CD4-positive, alpha-beta T cell (primary cell): ENCODE measurements at regions not wholly inside any gene's neighbourhood (a gene's known extent, or its start where the extent isn't known, plus 50 kb on each side); places are given as distances from the start of the nearest gene placed in this dataset.

Source experiments
- ATAC-seq: fragments of 200-7000 bp; cut with Tn5 transposase; one replicate; pipeline ENCODE4 v1.10.0; 2022; ENCODE audit warnings: mild to moderate bottlenecking; ENCODE audit not compliant: poor library complexity
- CTCF ChIA-PET: fragments of 350-600 bp; sonication (Branson Sonifier 250); formaldehyde crosslinking; loops from one replicate; lab custom pipeline; 2021; ENCODE audit warnings: antibody characterized with exemption, inconsistent platforms; lab: Charles Lee
- POLR2A ChIA-PET: fragments of 350-600 bp; sonication (Branson Sonifier 250); formaldehyde crosslinking; loops from one replicate; lab custom pipeline; 2021; ENCODE audit warnings: antibody characterized with exemption, inconsistent platforms; lab: Charles Lee
- DNase-seq, 14 experiments: peaks; one replicate each; pipeline ENCODE4 v3.0.0-alpha.2; 2013 to 2020; ENCODE audit warnings: mixed read lengths in 2 of 14
- H3K27ac ChIP-seq, 2 donors: one replicate each; pipeline versions ENCODE4 v1.5.1 to v1.7.0; 2013; ENCODE audit warnings: low read length in 2 of 2, low read depth in 1 of 2, mild to moderate bottlenecking in 1 of 2
- H3K27me3 ChIP-seq, 2 experiments: 1 replicate in 1 of 2; 2 replicates in 1 of 2; pipeline versions ENCODE4 v1.6.1 to v1.7.0; 2013; ENCODE audit warnings: low read length in 2 of 2, control low read depth in 1 of 2, mild to moderate bottlenecking in 1 of 2, moderate library complexity in 1 of 2; ENCODE audit not compliant: insufficient read depth in 2 of 2, control insufficient read depth in 1 of 2
- H3K36me3 ChIP-seq: one replicate; pipeline ENCODE4 v1.6.1; 2013; ENCODE audit warnings: low read length, control low read depth; ENCODE audit not compliant: insufficient read depth
- H3K4me1 ChIP-seq: one replicate; pipeline ENCODE4 v1.6.1; 2013; ENCODE audit warnings: low read length, control low read depth; ENCODE audit not compliant: insufficient read depth
- H3K4me3 ChIP-seq: one replicate; pipeline ENCODE4 v1.5.1; 2013; ENCODE audit warnings: mild to moderate bottlenecking, low read length, moderate library complexity
- H3K9me3 ChIP-seq, 2 experiments: 1 replicate in 1 of 2; 2 replicates in 1 of 2; pipeline versions ENCODE4 v1.6.1 to v1.7.0; 2013; ENCODE audit warnings: low read length in 2 of 2, mild to moderate bottlenecking in 2 of 2, control low read depth in 1 of 2, moderate library complexity in 1 of 2; ENCODE audit not compliant: control insufficient read depth in 1 of 2, insufficient read depth in 1 of 2
- H3K27ac Mint-ChIP-seq: one replicate; pipeline ENCODE4 v1.8.0; 2020; ENCODE audit warnings: mixed read lengths
- H3K27me3 Mint-ChIP-seq: one replicate; pipeline ENCODE4 v1.8.0; 2021; ENCODE audit warnings: mixed read lengths
- H3K36me3 Mint-ChIP-seq: one replicate; pipeline ENCODE4 v1.8.0; 2021; ENCODE audit warnings: low read depth, mixed read lengths
- H3K4me1 Mint-ChIP-seq: one replicate; pipeline ENCODE4 v1.8.0; 2021; ENCODE audit warnings: low read depth, mixed read lengths
- H3K4me3 Mint-ChIP-seq: one replicate; pipeline ENCODE4 v1.8.0; 2020; ENCODE audit warnings: mild to moderate bottlenecking, mixed read lengths
- H3K9me3 Mint-ChIP-seq: one replicate; pipeline ENCODE4 v1.8.0; 2020; ENCODE audit warnings: mixed read lengths
- CTCF ChIP-seq: fragments of 200-600 bp; IDR thresholded peaks from one replicate; pipeline ENCODE4 v1.8.0; 2022; ENCODE audit warnings: antibody characterized with exemption, mild to moderate bottlenecking
- intact Hi-C, 2 experiments: fragments of 100-400 bp; cut with DNase I in 1 of 2; cut with micrococcal nuclease in 1 of 2; formaldehyde crosslinking; loops; one replicate each; pipeline versions ENCODE4 v1.15.1 to v1.9.0; 2023 to 2025; cut with DNase I, micrococcal nuclease

- H3K9me3 ChIP-seq, result peaks cover 0 to 12% of the 10 kb centered on the region in 2 experiments
- H3K4me1 ChIP-seq, result no peaks in the 10 kb centered on the region
- H3K4me3 Mint-ChIP-seq, result no peak overlapping the region
- no peak overlapping the region for H3K27ac Mint-ChIP-seq
- ATAC-seq (no peak), DNase-seq (no peak)
- no peaks in the 10 kb centered on the region for H3K9me3 Mint-ChIP-seq
- no peaks in the 10 kb centered on the region for H3K36me3 ChIP-seq
- no peak for TF ChIP-seq CTCF
- H3K36me3 Mint-ChIP-seq, result no peaks in the 10 kb centered on the region
- peaks cover 5% of the 10 kb centered on the region for H3K27me3 Mint-ChIP-seq
- H3K4me1 Mint-ChIP-seq, result no peaks in the 10 kb centered on the region
- H3K4me3 ChIP-seq, result no peak overlapping the region
- ChIA-PET CTCF (no interaction called here), POLR2A (no interaction called here)
- no peaks in the 10 kb centered on the region for H3K27me3 ChIP-seq
- intact Hi-C loops, result no loop called here
- no peak overlapping the region for H3K27ac ChIP-seq
These were observed 257.3 kb upstream of the SULF2 start for GRCh38 chr20:48042628-48043027.

- DNase-seq (no peak), ATAC-seq (no peak)
- H3K27me3 ChIP-seq, result peaks cover 0 to 2% of the 10 kb centered on the region in 2 experiments
- H3K36me3 ChIP-seq, result no peaks in the 10 kb centered on the region
- H3K9me3 ChIP-seq, result peaks cover 0 to 12% of the 10 kb centered on the region in 2 experiments
- ChIA-PET POLR2A (no interaction called here), CTCF (no interaction called here)
- no peak for TF ChIP-seq CTCF
- intact Hi-C loops, result no loop called here
- Mint-ChIP-seq H3K36me3 (no peaks in the 10 kb centered on the region), H3K4me1 (no peaks in the 10 kb centered on the region), H3K27me3 (no peaks in the 10 kb centered on the region), H3K9me3 (no peaks in the 10 kb centered on the region), H3K4me3 (no peak overlapping the region), H3K27ac (no peak overlapping the region)
- H3K27ac ChIP-seq, result no peak overlapping the region
- H3K4me1 ChIP-seq, result no peaks in the 10 kb centered on the region
- no peak overlapping the region for H3K4me3 ChIP-seq
These were observed 255.9 kb upstream of the SULF2 start for GRCh38 chr20:48041078-48041780.

- Mint-ChIP-seq H3K27ac (no peak overlapping the region), H3K36me3 (no peaks in the 10 kb centered on the region), H3K9me3 (no peaks in the 10 kb centered on the region), H3K4me3 (no peak overlapping the region), H3K27me3 (no peaks in the 10 kb centered on the region), H3K4me1 (no peaks in the 10 kb centered on the region)
- Histone ChIP-seq H3K9me3 (peaks cover 0 to 12% of the 10 kb centered on the region in 2 experiments), H3K36me3 (no peaks in the 10 kb centered on the region), H3K27me3 (peaks cover 0 to 2% of the 10 kb centered on the region in 2 experiments), H3K4me3 (no peak overlapping the region), H3K4me1 (no peaks in the 10 kb centered on the region), H3K27ac (no peak overlapping the region)
- POLR2A ChIA-PET, result no interaction called here
- CTCF ChIA-PET, result no interaction called here
- TF ChIP-seq CTCF, result no peak
- intact Hi-C loops, result no loop called here
- ATAC-seq (no peak), DNase-seq (no peak)
These were observed 255.2 kb upstream of the SULF2 start for GRCh38 chr20:48040491-48040890.
